ENCODE measurements at regions not wholly inside any gene's neighbourhood (a gene's known extent, or its start where the extent isn't known, plus 50 kb on each side); places are given as distances from the start of the nearest gene placed in this dataset.
"Not testable (repeated sequence)": the region's sequence is repeated elsewhere in the genome, so short reads cannot be mapped to it uniquely, and the experiment has no call there.

- no peak for DNase-seq
Measured at GRCh38 chr2:2464643-2465042, 133.6 kb upstream of the MYT1L start.

- DNase-seq, result no peak
Measured at GRCh38 chr2:2464094-2464493, 133.0 kb upstream of the MYT1L start.

GRCh38 chr2:2456721-2457120 lies 125.6 kb upstream of the MYT1L start:
- DNase-seq, result no peak

- no peak for DNase-seq
Measured at GRCh38 chr2:2455151-2455550, 124.1 kb upstream of the MYT1L start.

GRCh38 chr2:2452961-2453360 lies 121.9 kb upstream of the MYT1L start:
- DNase-seq, result no peak

- not testable (repeated sequence) for DNase-seq
Measured at GRCh38 chr2:2451275-2451674, 120.2 kb upstream of the MYT1L start.

- no peak for DNase-seq
Measured at GRCh38 chr2:2448178-2448577, 117.1 kb upstream of the MYT1L start.

- DNase-seq, result no peak
Measured at GRCh38 chr2:2422621-2423020, 91.5 kb upstream of the MYT1L start.

- no peak for DNase-seq
Measured at GRCh38 chr2:2413525-2413924, 82.5 kb upstream of the MYT1L start.

GRCh38 chr2:2410987-2411386 lies 79.9 kb upstream of the MYT1L start:
- no peak for DNase-seq

- DNase-seq, result no peak
Measured at GRCh38 chr2:2409481-2409880, 78.4 kb upstream of the MYT1L start.

- no peak for DNase-seq
Measured at GRCh38 chr2:2405780-2406179, 74.7 kb upstream of the MYT1L start.

GRCh38 chr2:2400286-2401038 lies 69.4 kb upstream of the MYT1L start:
- no peak for DNase-seq

GRCh38 chr2:2399396-2399795 lies 68.3 kb upstream of the MYT1L start:
- DNase-seq, result no peak

- DNase-seq, result peak in 1 of 56 donors; percentile 1
Measured at GRCh38 chr2:2392332-2392731, 61.3 kb upstream of the MYT1L start.

- DNase-seq, result no peak
Measured at GRCh38 chr2:2389215-2389614, 58.1 kb upstream of the MYT1L start.

All from nucleus accumbens (tissue), 56 donors.